Activated CD8-positive, alpha-beta T cell treated with anti-CD3 and anti-CD28 coated beads for 36 hours (primary cell): ENCODE measurements at regions not wholly inside any gene's neighbourhood (a gene's known extent, or its start where the extent isn't known, plus 50 kb on each side); places are given as distances from the start of the nearest gene placed in this dataset.

Experiments
- ATAC-seq: fragments of 200-7000 bp; cut with Tn5 transposase; one replicate; pipeline ENCODE4 v1.10.0; 2021; ENCODE audit warnings: mild to moderate bottlenecking, moderate library complexity
- CTCF ChIA-PET: fragments of 350-600 bp; sonication (Branson Sonifier 250); formaldehyde crosslinking; loops from one replicate; lab custom pipeline; 2021; ENCODE audit warnings: antibody characterized with exemption; lab: Charles Lee
- POLR2A ChIA-PET: fragments of 350-600 bp; sonication (Branson Sonifier 250); formaldehyde crosslinking; loops from one replicate; lab custom pipeline; 2021; ENCODE audit warnings: antibody characterized with exemption; lab: Charles Lee
- DNase-seq: peaks from one replicate; pipeline ENCODE4 v3.0.0-alpha.2; 2020
- H3K27ac Mint-ChIP-seq: one replicate; pipeline ENCODE4 v1.8.0; 2021; ENCODE audit warnings: mild to moderate bottlenecking, mixed read lengths
- H3K27me3 Mint-ChIP-seq: one replicate; pipeline ENCODE4 v1.8.0; 2021; ENCODE audit warnings: mixed read lengths
- H3K36me3 Mint-ChIP-seq: one replicate; pipeline ENCODE4 v1.8.0; 2021; ENCODE audit warnings: low read depth, mixed read lengths
- H3K4me1 Mint-ChIP-seq: one replicate; pipeline ENCODE4 v1.8.0; 2021; ENCODE audit warnings: low read depth, mixed read lengths
- H3K4me3 Mint-ChIP-seq: one replicate; pipeline ENCODE4 v1.8.0; 2021; ENCODE audit warnings: mild to moderate bottlenecking, moderate library complexity, mixed read lengths
- H3K9me3 Mint-ChIP-seq: one replicate; pipeline ENCODE4 v1.8.0; 2021; ENCODE audit warnings: mixed read lengths
- CTCF ChIP-seq: fragments of 200-600 bp; IDR thresholded peaks from one replicate; pipeline ENCODE4 v1.8.0; 2022; ENCODE audit warnings: antibody characterized with exemption, mild to moderate bottlenecking
- intact Hi-C: fragments of 100-400 bp; cut with micrococcal nuclease; formaldehyde crosslinking; loops from one replicate; pipeline ENCODE4 v1.10.0; 2022

- no peak for TF ChIP-seq CTCF
- no peaks in the 10 kb centered on the region for H3K4me1 Mint-ChIP-seq
- ChIA-PET CTCF (no interaction called here), POLR2A (no interaction called here)
- DNase-seq: no peak
- no peak overlapping the region for H3K4me3 Mint-ChIP-seq
- H3K27ac Mint-ChIP-seq: no peak overlapping the region
- H3K36me3 Mint-ChIP-seq: no peaks in the 10 kb centered on the region
- H3K27me3 Mint-ChIP-seq: no peaks in the 10 kb centered on the region
- H3K9me3 Mint-ChIP-seq: no peaks in the 10 kb centered on the region
- intact Hi-C loops: no loop called here
- no peak for ATAC-seq
Observed at GRCh38 chrX:10819973-10820372, 199.6 kb upstream of the MID1 start.

- no peak overlapping the region for H3K27ac Mint-ChIP-seq
- H3K27me3 Mint-ChIP-seq: no peaks in the 10 kb centered on the region
- no peaks in the 10 kb centered on the region for H3K9me3 Mint-ChIP-seq
- DNase-seq: no peak
- H3K4me3 Mint-ChIP-seq: no peak overlapping the region
- ChIA-PET CTCF (no interaction called here), POLR2A (no interaction called here)
- H3K36me3 Mint-ChIP-seq: no peaks in the 10 kb centered on the region
- TF ChIP-seq CTCF: no peak
- intact Hi-C loops: no loop called here
- no peaks in the 10 kb centered on the region for H3K4me1 Mint-ChIP-seq
- no peak for ATAC-seq
Observed at GRCh38 chrX:10821293-10821692, 200.9 kb upstream of the MID1 start.

- TF ChIP-seq CTCF: no peak
- POLR2A ChIA-PET: no interaction called here
- Mint-ChIP-seq H3K4me1 (no peaks in the 10 kb centered on the region), H3K4me3 (no peak overlapping the region), H3K27me3 (no peaks in the 10 kb centered on the region), H3K27ac (no peak overlapping the region), H3K36me3 (no peaks in the 10 kb centered on the region), H3K9me3 (no peaks in the 10 kb centered on the region)
- intact Hi-C loops: no loop called here
- CTCF ChIA-PET: no interaction called here
- DNase-seq (no peak), ATAC-seq (no peak)
Observed at GRCh38 chrX:10828036-10828435, 207.7 kb upstream of the MID1 start.

- DNase-seq: no peak
- Mint-ChIP-seq H3K27me3 (no peaks in the 10 kb centered on the region), H3K4me3 (no peak overlapping the region), H3K36me3 (no peaks in the 10 kb centered on the region), H3K27ac (no peak overlapping the region), H3K4me1 (no peaks in the 10 kb centered on the region), H3K9me3 (no peaks in the 10 kb centered on the region)
- intact Hi-C loops: no loop called here
- no peak for TF ChIP-seq CTCF
- POLR2A ChIA-PET: no interaction called here
- CTCF ChIA-PET: no interaction called here
- ATAC-seq: no peak
Observed at GRCh38 chrX:10828640-10829039, 208.3 kb upstream of the MID1 start.

- ChIA-PET POLR2A (no interaction called here), CTCF (interaction anchor here (0.6 kb wide), 1 partner anchor 10 kb away, joined by 3 read pairs; no protein-coding TSS in a partner anchor)
- intact Hi-C loops: no loop called here
- TF ChIP-seq CTCF: no peak
- Mint-ChIP-seq H3K4me1 (no peaks in the 10 kb centered on the region), H3K4me3 (no peak overlapping the region), H3K36me3 (no peaks in the 10 kb centered on the region), H3K9me3 (no peaks in the 10 kb centered on the region), H3K27ac (no peak overlapping the region), H3K27me3 (no peaks in the 10 kb centered on the region)
- DNase-seq: no peak
- ATAC-seq: no peak
Observed at GRCh38 chrX:10831716-10832502, 211.5 kb upstream of the MID1 start.
